DND-41 (cell line): ENCODE measurements at regions not wholly inside any gene's neighbourhood (a gene's known extent, or its start where the extent isn't known, plus 50 kb on each side); places are given as distances from the start of the nearest gene placed in this dataset.

Experiments used
- EZH2 ChIP-seq: IDR thresholded peaks from 3 replicates; pipeline ENCODE4 v1.6.1; 2012; ENCODE audit warnings: borderline replicate concordance, low read depth, mild to moderate bottlenecking, moderate library complexity, low read length, inconsistent platforms; ENCODE audit not compliant: severe bottlenecking
- TF ChIP-seq, protein P1 (sequence below): IDR thresholded peaks from 2 replicates; pipeline ENCODE4 v1.5.1; 2012; ENCODE audit warnings: borderline replicate concordance, low read length, moderate library complexity, mild to moderate bottlenecking; ENCODE audit not compliant: poor library complexity, severe bottlenecking; ENCODE audit errors: extremely low read depth

DNA sequence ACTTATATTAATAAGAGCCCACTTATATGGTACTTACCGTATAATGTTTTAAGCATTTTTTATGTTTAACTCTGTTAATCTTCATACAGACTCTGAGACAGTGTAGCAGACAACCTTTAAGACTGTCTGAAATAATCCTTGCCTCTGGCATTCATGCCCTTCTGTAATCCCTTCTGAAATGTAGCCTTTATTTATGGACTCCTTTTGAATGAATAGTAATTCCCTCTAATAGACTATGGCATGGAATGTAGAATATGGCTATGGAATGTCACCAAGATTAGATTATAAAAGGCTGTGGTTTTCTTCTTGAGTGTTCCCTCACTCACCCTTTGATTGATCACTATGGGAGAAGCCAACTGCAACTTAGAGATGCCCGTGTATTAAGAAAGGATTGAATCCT lies 439.4 kb downstream of the SH3GL2 start:
- TF ChIP-seq, protein P1, sequence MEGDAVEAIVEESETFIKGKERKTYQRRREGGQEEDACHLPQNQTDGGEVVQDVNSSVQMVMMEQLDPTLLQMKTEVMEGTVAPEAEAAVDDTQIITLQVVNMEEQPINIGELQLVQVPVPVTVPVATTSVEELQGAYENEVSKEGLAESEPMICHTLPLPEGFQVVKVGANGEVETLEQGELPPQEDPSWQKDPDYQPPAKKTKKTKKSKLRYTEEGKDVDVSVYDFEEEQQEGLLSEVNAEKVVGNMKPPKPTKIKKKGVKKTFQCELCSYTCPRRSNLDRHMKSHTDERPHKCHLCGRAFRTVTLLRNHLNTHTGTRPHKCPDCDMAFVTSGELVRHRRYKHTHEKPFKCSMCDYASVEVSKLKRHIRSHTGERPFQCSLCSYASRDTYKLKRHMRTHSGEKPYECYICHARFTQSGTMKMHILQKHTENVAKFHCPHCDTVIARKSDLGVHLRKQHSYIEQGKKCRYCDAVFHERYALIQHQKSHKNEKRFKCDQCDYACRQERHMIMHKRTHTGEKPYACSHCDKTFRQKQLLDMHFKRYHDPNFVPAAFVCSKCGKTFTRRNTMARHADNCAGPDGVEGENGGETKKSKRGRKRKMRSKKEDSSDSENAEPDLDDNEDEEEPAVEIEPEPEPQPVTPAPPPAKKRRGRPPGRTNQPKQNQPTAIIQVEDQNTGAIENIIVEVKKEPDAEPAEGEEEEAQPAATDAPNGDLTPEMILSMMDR: no peak
- no peak for TF ChIP-seq EZH2
